ENCODE measurements at regions not wholly inside any gene's neighbourhood (a gene's known extent, or its start where the extent isn't known, plus 50 kb on each side); places are given as distances from the start of the nearest gene placed in this dataset.

GRCh38 chr11:71372693-71373657, 75.2 kb downstream of the DHCR7 start:
- H3K23me2 ChIP-seq (ENCODE audit: insufficient read length, low read depth, low read length, poor library complexity, severe bottlenecking), result no peaks in the 10 kb centered on the region
- H3K18ac ChIP-seq (ENCODE audit: insufficient read length, low read depth, low read length), result no peak overlapping the region
- no peak overlapping the region for H2BK5ac ChIP-seq (ENCODE audit: insufficient read length, low read length)
- no peak for DNase-seq
- H3K4me2 ChIP-seq (ENCODE audit: insufficient read depth, insufficient read length, low read length), result no peak overlapping the region
- H2BK20ac ChIP-seq (ENCODE audit: low read depth, low read length, poor library complexity, severe bottlenecking), result no peak overlapping the region
- H2BK120ac ChIP-seq (ENCODE audit: low read depth, low read length, poor library complexity, severe bottlenecking), result no peak overlapping the region
- Mint-ChIP-seq H3K27me3 (ENCODE audit: low read depth) (peaks cover 25% of the 10 kb centered on the region), H3K27ac (peak overlapping the region in 1 of 3 experiments; percentile 54; a peak in 1 of 7 replicates), H3K4me3 (no peak overlapping the region), H3K36me3 (ENCODE audit: insufficient read depth in 1 of 3, low read depth in 3 of 3) (peaks cover 0 to 2% (median 0%) of the 10 kb centered on the region in 3 experiments; a peak in 2 of 7 replicates), H3K9me3 (peaks cover 0 to 6% of the 10 kb centered on the region in 2 experiments; a peak in 2 of 5 replicates), H3K4me1 (peaks cover 6 to 14% of the 10 kb centered on the region in 2 experiments)
- H4K8ac ChIP-seq (replicated peaks; ENCODE audit: insufficient read length, low read depth, low read length), result no peak overlapping the region
- no peak overlapping the region for H3K4ac ChIP-seq (ENCODE audit: low read depth, low read length)
- H3K27me3 ChIP-seq (ENCODE audit: insufficient read depth, low read length), result no peaks in the 10 kb centered on the region
- H3K14ac ChIP-seq (ENCODE audit: insufficient read depth, low read length), result no peak overlapping the region
- no peak overlapping the region for H3K23ac ChIP-seq (ENCODE audit: insufficient read length, low read depth, low read length)
- no peaks in the 10 kb centered on the region for H4K20me1 ChIP-seq (ENCODE audit: control insufficient read depth, insufficient read depth, insufficient read length)
- no peak overlapping the region for H3K9ac ChIP-seq (ENCODE audit: extremely low read depth, insufficient read length, low read length)
- H2AFZ ChIP-seq (ENCODE audit: low read length), result no peak overlapping the region
- peak; percentile 65 for TF ChIP-seq CTCF (conservative IDR thresholded peaks at IDR 0.05)
- no peak overlapping the region for H3K27ac ChIP-seq (ENCODE audit: insufficient read length, low read depth, low read length)
- no CpG with 5 or more reads among the region's 9 CpGs for WGBS (ENCODE audit: extremely low coverage, insufficient read length, low lambda C conversion rate)
- H2BK15ac ChIP-seq (ENCODE audit: low read depth, low read length), result no peak overlapping the region
- no peaks in the 10 kb centered on the region for H3K79me1 ChIP-seq (ENCODE audit: insufficient read depth, low read depth, low read length, poor library complexity, severe bottlenecking)
- H3K56ac ChIP-seq (ENCODE audit: insufficient read length, low read depth, low read length), result no peak overlapping the region
- H2AK5ac ChIP-seq (ENCODE audit: insufficient read length, low read length), result no peak overlapping the region
- no peaks in the 10 kb centered on the region for H3K9me3 ChIP-seq (ENCODE audit: control insufficient read depth, low read depth, low read length)
- no peak overlapping the region for H3T11ph ChIP-seq (ENCODE audit: low read length)
- no peak overlapping the region for H4K5ac ChIP-seq (ENCODE audit: insufficient read length, low read depth, low read length)
- peaks cover 7% of the 10 kb centered on the region for H3K4me1 ChIP-seq (ENCODE audit: insufficient read depth, low read length)
- H2BK12ac ChIP-seq (ENCODE audit: insufficient read length, low read depth, low read length), result no peak overlapping the region
- no peak overlapping the region for H4K91ac ChIP-seq (ENCODE audit: insufficient read length, low read depth, low read length)
- no peaks in the 10 kb centered on the region for H3K79me2 ChIP-seq (ENCODE audit: insufficient read depth, low read length)

Measured in H9 (cell line).